RKO (cell line): ENCODE measurements at regions not wholly inside any gene's neighbourhood (a gene's known extent, or its start where the extent isn't known, plus 50 kb on each side); places are given as distances from the start of the nearest gene placed in this dataset.
"Not testable (repeated sequence)": the region's sequence is repeated elsewhere in the genome, so short reads cannot be mapped to it uniquely, and the experiment has no call there.

Experiments used
- DNase-seq: peaks from one replicate; pipeline ENCODE4 v3.0.0-alpha.2; 2016; ENCODE audit warnings: low spot score

GRCh38 chr20:6321235-6321634 is 198.4 kb upstream of the FERMT1 start:
- DNase-seq, result not testable (repeated sequence)

GRCh38 chr20:6311841-6312655 is 189.2 kb upstream of the FERMT1 start:
- no peak for DNase-seq

GRCh38 chr20:6311097-6311496 is 188.3 kb upstream of the FERMT1 start:
- DNase-seq, result no peak

- DNase-seq, result no peak
These were observed 182.7 kb upstream of the FERMT1 start for GRCh38 chr20:6305536-6305935.

GRCh38 chr20:6302041-6302440 is 179.2 kb upstream of the FERMT1 start:
- no peak for DNase-seq

DNA sequence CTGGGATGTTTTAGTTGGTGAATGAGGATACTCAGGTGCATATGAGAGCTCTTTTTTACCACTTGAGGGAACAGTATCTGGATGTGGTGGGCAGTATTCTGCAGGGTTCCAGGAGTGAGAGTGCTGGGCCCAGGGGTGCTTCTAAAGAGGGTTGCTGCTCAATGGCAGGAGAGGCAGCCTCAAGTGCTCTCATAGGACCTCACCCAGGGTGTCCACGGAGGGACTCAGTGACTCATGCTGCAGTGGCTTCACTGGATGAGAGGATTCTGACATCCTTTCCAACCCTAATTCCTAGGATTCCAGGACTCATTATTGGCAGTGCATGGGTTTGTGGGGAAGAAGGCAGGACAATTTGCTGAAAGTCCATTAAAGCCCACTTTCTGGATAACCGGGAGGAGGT is 176.6 kb upstream of the FERMT1 start:
- no peak for DNase-seq

DNA sequence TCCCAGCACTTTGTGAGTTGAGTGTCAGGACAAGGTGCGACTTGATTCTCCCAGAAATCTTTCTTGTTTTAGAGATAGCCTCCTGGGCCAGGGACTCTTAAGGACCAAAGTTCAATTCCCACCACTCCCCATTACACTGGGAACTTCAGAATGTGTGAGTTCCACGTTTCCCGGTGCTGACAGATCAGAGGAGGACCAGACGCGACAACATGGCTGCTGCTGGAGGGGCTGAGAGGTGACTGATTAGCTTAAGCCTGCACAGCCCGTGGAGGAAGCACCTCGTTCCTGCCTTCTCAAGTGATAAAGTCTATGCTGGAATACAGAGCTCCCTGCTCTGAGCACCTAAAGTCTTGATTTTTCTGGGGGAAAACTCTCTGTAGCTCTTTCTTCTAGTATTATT is 175.2 kb upstream of the FERMT1 start:
- no peak for DNase-seq

GRCh38 chr20:6295867-6296256 is 173.0 kb upstream of the FERMT1 start:
- no peak for DNase-seq

DNA sequence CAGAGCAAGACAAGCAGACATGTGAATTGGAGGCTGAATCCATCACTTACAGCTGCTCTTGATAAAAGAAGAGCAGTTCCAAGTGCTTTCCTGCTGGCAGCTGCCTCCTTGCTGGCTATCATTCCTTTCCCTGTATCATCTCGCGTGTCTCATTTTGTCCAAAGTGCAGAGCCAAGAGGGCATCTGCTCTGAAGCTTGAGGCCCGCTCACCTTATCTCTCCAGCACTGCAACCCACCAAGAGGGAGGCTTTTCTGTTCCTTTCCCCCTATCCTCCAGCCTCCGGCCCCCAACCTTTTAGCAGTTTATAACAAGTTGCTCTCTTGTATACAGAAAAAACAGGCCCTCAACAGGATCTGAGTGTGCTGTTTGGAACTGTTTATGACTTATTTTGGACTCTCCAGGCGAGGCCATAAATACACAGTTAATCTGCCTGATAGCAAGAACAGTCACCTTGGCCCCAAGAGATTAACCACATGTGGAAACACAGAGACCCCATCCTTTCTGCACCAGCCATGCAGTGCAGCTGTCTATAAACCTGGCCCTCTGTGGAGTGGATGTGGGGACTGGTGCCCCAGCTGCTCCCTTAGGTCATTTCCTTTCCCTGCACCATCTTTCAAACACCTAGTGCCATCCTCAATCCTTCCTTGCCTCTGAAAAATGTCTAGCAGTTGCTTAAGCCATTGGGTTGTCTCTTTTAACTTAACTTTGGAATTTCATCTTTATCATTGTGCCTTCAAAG is 172.5 kb upstream of the FERMT1 start:
- no peak for DNase-seq

GRCh38 chr20:6287471-6287870 is 164.6 kb upstream of the FERMT1 start:
- no peak for DNase-seq

GRCh38 chr20:6282642-6283041 is 159.8 kb upstream of the FERMT1 start:
- no peak for DNase-seq

GRCh38 chr20:6277661-6278240 is 154.9 kb upstream of the FERMT1 start:
- DNase-seq, result no peak

GRCh38 chr20:6270404-6270803 is 147.6 kb upstream of the FERMT1 start:
- not testable (repeated sequence) for DNase-seq

DNA sequence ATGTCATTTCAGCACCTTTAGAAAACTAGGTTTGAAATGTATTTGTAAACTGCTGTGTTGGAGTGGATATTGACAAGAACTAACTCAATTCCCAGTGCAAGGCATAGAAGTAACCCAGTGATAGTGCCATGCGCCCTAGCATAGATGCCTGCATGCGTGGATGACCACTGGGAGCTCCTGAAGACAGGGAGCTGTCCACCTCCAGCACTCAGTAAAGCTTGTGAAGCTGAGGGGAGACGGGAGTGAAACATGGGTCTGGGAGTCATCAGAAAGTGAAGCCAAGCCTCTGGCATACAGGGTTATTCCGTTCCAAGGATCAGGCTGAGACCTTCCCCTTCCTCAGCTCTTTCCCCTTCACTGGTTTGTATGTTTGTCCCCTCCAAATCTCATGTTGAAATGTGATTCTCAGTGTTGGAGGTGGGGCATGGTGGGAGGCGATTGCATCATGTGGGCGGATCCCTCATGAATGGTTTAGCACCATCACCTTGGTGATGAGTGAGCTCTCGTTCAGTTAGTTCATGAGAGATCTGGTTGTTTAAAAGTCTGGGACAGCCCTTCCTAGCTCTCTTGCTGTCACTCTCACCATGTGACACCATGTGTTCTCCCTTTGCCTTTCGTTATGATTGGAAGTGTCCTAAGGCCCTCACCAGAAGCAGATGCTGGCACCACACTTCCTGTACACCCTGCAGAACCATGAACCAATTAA is 146.5 kb upstream of the FERMT1 start:
- no peak for DNase-seq

DNA sequence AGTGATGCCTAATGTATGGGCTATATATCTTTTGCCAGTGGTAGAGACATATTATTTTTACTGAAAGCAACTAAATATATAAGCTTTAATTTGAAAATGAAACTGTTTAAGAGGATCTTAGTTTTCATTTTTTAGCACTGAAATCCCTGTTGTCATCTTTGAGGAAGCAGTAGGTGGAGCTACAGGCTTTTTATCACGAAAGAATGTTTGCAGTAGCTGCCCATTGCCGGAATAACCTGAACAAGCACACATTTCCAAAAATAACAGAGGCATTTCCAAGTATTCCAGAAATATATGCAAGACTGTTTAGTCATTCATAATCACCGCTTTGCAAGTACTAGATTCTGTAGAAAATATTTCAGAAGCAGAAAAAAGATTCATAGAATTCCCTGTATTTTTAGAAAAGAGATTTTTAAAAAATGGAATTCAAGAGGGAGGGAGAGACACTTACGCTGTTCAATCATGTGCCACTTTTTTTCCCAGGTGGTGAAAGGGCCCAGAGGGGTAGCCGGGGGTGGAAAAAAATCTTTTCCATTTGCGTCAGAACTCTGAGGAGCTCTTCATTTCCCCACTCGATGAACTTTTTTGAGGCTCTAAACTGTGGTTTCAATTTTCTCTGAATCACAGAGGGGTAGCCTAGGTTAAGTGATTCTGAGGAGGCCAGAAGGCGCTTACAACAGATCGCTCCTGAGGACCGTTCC is 142.5 kb upstream of the FERMT1 start:
- DNase-seq, result peak; percentile 73

- DNase-seq, result no peak
These were observed 130.6 kb upstream of the FERMT1 start for GRCh38 chr20:6253396-6253795.

DNA sequence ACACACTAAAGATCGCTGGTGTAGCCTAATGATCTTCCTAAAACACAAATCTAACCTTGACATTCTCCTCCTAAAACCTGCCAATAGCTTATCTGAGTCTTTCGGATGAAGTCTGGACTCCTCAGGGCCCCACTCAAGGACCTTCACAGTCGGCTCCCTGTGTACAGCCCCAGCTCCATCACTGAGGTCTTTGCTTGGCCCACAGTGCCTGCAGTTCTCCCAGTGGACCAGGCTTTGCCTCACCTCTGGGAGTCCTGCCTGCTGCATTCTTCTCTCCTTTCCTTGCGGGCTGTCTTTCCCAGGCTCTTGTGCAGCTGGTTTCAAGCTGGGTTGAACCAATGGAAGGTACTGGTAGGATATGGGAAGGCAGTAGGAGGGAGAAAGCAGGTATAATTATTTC is 122.6 kb upstream of the FERMT1 start:
- no peak for DNase-seq

GRCh38 chr20:6241591-6241990 is 118.8 kb upstream of the FERMT1 start:
- no peak for DNase-seq

DNA sequence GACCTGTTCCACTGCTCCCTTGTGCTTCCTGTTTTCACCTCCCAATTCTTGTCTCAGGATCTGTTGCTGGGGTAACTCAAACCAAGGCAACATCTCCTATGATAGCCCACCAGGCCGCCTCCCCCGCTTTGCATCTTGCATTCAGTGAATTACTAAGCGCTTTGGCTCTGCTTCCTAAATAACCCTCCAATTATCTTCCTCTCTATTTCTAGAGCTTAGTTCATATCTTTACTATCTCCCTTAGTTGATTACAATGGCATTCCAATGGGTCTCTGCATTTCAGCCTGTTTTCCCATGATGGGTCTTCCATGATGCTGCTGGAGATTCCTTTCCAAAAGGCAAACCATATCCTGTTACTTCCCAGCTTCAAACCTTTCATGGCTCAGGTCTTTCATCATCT is 117.2 kb upstream of the FERMT1 start:
- no peak for DNase-seq

DNA sequence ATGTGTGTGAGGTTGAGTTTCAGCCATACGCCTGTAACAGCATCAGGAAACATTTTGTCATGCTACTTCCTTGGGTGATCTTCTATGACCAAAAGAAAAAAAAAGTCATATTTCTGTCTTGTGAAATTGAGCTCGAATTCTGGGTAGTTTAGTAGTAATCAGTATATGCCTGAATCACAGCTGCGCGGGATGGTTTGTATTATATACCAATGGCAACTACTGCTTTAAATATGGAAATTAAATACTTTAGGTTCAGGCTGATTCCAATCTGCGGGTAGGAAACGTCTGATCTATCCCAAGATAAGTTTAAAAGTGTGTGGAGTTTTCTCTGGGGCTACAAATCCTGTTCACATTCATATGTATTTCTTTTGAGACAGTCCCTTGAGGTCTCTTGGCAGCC is 115.6 kb upstream of the FERMT1 start:
- DNase-seq, result no peak

DNA sequence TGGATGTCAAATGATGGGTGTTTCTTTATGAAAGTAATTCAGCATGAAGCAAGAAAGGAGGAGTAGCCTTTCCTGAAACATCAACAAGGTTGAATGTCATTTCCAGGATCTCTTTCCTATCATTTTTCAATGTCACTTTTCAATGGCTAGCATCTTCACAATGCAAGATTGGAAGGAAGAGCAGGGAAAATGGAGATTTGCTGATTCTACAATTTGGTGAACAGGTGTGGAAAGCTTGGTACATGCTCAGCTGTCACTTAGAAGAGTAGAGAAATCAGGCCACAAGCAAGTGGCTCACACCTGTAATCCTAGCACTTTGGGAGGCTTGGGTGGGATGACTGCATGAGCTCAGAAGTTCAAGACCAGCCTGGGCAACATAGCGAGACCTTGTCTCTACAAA is 112.7 kb upstream of the FERMT1 start:
- no peak for DNase-seq

GRCh38 chr20:6232436-6232835 is 109.6 kb upstream of the FERMT1 start:
- DNase-seq, result no peak
